AG04450 (cell line): ENCODE measurements at regions not wholly inside any gene's neighbourhood (a gene's known extent, or its start where the extent isn't known, plus 50 kb on each side); places are given as distances from the start of the nearest gene placed in this dataset.

ENCODE experiments used
- CTCF ChIA-PET: fragments of 300-600, 350-600 bp; formaldehyde crosslinking; extraction: SDS; loops from one replicate; lab custom pipeline; 2022; ENCODE audit warnings: antibody characterized with exemption, inconsistent platforms; lab: Charles Lee
- POLR2A ChIA-PET: fragments of 350-600 bp; formaldehyde crosslinking; extraction: SDS; loops from one replicate; lab custom pipeline; 2021; ENCODE audit warnings: antibody characterized with exemption, inconsistent platforms; lab: Yijun Ruan, JAX
- DNase-seq: peaks from one replicate; pipeline ENCODE4 v3.0.0-alpha.2; 2011; ENCODE audit warnings: low read depth, low spot score
- H3K27ac ChIP-seq: one replicate; pipeline ENCODE4 v1.5.1; 2012; ENCODE audit warnings: low read depth, low read length, control low read depth
- H3K27me3 ChIP-seq: one replicate; pipeline ENCODE4 v1.6.0; 2012; ENCODE audit warnings: low read length; ENCODE audit not compliant: control insufficient read depth, insufficient read depth
- H3K4me3 ChIP-seq: 2 replicates; pipeline ENCODE4 v1.5.1; 2011; ENCODE audit warnings: mild to moderate bottlenecking, low read depth, low read length, control low read depth
- H3K9me3 ChIP-seq: 2 replicates; pipeline ENCODE4 v1.5.1; 2012; ENCODE audit warnings: low read length; ENCODE audit not compliant: control insufficient read depth, insufficient read depth
- TF ChIP-seq, protein P1 (sequence below): IDR thresholded peaks from 2 replicates; pipeline ENCODE4 v1.5.1; 2011; ENCODE audit warnings: low read depth, low read length, control low read depth, inconsistent platforms

DNA sequence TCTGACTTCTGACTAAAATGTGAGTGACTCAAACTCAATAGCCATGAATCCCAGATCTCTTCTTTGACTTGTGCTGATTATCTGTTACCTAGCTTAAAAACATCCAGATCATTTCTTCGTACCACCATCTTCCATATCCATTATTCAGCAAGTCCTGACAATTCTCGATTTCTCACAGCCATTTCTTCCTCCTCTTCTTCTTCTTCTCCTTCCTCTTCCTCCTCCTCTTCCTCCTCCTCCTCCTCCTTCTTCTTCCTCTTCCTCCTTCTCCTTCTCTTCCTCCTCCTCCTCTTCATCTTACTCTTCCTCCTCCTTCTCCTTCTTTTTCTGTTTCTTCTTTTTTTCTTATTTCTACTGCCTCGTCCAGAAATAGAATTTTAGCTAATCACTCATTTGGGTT lies 77.0 kb upstream of the MAP1B start:
- DNase-seq = no peak
- CTCF ChIA-PET = no interaction called here
- POLR2A ChIA-PET = no interaction called here
- H3K4me3 ChIP-seq = no peak overlapping the region
- no peaks in the 10 kb centered on the region for H3K9me3 ChIP-seq
- H3K27ac ChIP-seq = no peak overlapping the region
- TF ChIP-seq, protein P1, sequence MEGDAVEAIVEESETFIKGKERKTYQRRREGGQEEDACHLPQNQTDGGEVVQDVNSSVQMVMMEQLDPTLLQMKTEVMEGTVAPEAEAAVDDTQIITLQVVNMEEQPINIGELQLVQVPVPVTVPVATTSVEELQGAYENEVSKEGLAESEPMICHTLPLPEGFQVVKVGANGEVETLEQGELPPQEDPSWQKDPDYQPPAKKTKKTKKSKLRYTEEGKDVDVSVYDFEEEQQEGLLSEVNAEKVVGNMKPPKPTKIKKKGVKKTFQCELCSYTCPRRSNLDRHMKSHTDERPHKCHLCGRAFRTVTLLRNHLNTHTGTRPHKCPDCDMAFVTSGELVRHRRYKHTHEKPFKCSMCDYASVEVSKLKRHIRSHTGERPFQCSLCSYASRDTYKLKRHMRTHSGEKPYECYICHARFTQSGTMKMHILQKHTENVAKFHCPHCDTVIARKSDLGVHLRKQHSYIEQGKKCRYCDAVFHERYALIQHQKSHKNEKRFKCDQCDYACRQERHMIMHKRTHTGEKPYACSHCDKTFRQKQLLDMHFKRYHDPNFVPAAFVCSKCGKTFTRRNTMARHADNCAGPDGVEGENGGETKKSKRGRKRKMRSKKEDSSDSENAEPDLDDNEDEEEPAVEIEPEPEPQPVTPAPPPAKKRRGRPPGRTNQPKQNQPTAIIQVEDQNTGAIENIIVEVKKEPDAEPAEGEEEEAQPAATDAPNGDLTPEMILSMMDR = no peak
- no peaks in the 10 kb centered on the region for H3K27me3 ChIP-seq

DNA sequence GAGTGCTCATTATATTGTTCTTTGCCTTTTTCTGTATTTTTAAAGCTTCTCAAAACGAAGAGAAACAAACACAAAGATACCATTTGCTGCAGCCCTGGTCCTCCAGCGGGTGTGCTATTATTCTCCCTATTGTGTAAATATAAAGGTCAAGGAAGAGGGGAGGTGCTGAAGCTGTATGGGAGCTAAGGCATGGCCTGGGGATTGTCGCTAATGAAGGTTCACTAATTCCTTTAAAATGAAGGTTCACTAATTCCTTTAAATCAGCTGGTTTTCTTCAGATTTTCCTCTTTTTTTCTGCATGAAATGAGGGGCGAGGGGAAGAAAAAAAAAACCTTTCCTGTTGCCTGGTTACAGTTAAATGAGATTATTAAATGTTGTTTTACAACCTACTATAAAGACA lies 74.5 kb upstream of the MAP1B start:
- TF ChIP-seq, protein P1 = no peak
- no peak overlapping the region for H3K27ac ChIP-seq
- no peak for DNase-seq
- POLR2A ChIA-PET = no interaction called here
- no peak overlapping the region for H3K4me3 ChIP-seq
- no peaks in the 10 kb centered on the region for H3K9me3 ChIP-seq
- CTCF ChIA-PET = interaction anchor here (0.8 kb wide), 1 partner anchor 61 kb away, joined by 3 read pairs; no protein-coding TSS in a partner anchor
- H3K27me3 ChIP-seq = no peaks in the 10 kb centered on the region

DNA sequence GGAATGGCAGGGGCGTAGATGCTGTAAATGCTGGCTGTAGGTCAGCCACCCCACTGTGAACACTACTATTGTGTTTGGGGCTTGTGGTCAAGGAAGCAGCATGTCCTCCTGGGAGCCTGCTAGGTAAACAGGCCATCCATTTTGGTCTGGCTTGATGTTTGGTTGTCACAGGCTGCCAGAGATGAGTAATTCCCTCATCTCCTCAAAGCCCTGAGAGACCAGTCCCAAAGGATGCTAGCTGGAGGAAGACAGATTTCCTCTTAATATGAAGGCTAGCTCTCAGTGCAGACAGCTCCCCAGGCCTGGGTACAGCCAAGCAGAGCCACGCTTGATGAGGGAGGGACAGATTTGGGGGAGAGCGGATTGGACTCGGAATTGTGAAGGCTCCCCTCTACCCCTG lies 72.5 kb upstream of the MAP1B start:
- Histone ChIP-seq H3K27ac (no peak overlapping the region), H3K27me3 (peaks cover 2% of the 10 kb centered on the region), H3K9me3 (no peaks in the 10 kb centered on the region), H3K4me3 (no peak overlapping the region)
- DNase-seq = no peak
- ChIA-PET CTCF (interaction anchor here (0.8 kb wide), 1 partner anchor 251 kb away, joined by 3 read pairs; no protein-coding TSS in a partner anchor), POLR2A (no interaction called here)
- TF ChIP-seq, protein P1 = no peak

DNA sequence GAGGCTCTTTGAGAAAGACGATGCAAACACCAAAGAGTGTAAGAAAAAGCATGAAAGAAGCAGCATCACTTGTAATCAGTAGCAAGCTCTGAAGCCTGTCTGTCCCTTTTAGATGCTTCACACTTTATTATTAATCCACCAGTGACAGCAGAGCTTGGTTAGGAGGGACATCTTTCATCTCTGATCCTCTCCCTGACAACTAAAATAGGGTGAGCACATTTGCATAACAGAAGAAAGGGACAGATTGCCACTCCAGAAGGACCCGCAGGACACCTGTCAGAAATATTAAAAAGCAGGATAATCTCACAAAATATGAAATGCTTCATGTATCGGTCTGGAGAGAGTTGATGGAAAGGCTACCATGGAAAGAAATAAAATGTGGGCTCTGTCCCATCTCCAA lies 71.4 kb upstream of the MAP1B start:
- Histone ChIP-seq H3K27me3 (peaks cover 2% of the 10 kb centered on the region), H3K27ac (no peak overlapping the region), H3K9me3 (no peaks in the 10 kb centered on the region), H3K4me3 (no peak overlapping the region)
- ChIA-PET CTCF (interaction anchor here (0.6 kb wide), 1 partner anchor 19 kb away, joined by 3 read pairs; no protein-coding TSS in a partner anchor), POLR2A (no interaction called here)
- no peak for DNase-seq
- TF ChIP-seq, protein P1 = no peak

DNA sequence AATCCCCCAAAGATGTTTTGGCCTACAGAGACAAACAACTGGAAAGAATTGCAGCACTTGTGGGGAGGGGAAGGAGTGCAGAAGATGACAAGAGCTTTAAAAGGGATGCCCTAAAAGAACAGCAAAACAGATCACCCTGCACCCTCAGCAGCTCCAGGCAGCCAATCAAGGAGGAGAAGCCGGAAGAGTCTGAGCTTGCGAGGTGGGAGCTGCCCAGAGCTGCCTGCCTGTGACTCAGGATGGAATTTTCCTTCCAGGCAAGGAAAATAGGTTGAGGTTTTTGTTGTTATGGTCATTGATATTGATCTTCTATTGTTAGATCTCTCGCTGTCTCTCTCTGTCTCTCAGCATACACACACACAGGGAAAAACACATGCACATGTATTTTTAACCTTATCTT lies 70.3 kb upstream of the MAP1B start:
- DNase-seq = no peak
- POLR2A ChIA-PET = no interaction called here
- TF ChIP-seq, protein P1 = no peak
- peaks cover 2% of the 10 kb centered on the region for H3K27me3 ChIP-seq
- H3K4me3 ChIP-seq = no peak overlapping the region
- no peak overlapping the region for H3K27ac ChIP-seq
- CTCF ChIA-PET = no interaction called here
- H3K9me3 ChIP-seq = no peaks in the 10 kb centered on the region
